Posterior cingulate gyrus (tissue), 11 donors: ENCODE measurements at regions not wholly inside any gene's neighbourhood (a gene's known extent, or its start where the extent isn't known, plus 50 kb on each side); places are given as distances from the start of the nearest gene placed in this dataset.

ENCODE experiments used
- DNase-seq, 10 donors: peaks; one replicate each; pipeline versions ENCODE4 v3.0.0 to v3.0.0-alpha.2; 2020 to 2021; ENCODE audit warnings: mixed read lengths in 3 of 10
- intact Hi-C: fragments of 100-400 bp; cut with DNase I; formaldehyde crosslinking; loops from one replicate; pipeline ENCODE4 v1.15.1; 2023

DNA sequence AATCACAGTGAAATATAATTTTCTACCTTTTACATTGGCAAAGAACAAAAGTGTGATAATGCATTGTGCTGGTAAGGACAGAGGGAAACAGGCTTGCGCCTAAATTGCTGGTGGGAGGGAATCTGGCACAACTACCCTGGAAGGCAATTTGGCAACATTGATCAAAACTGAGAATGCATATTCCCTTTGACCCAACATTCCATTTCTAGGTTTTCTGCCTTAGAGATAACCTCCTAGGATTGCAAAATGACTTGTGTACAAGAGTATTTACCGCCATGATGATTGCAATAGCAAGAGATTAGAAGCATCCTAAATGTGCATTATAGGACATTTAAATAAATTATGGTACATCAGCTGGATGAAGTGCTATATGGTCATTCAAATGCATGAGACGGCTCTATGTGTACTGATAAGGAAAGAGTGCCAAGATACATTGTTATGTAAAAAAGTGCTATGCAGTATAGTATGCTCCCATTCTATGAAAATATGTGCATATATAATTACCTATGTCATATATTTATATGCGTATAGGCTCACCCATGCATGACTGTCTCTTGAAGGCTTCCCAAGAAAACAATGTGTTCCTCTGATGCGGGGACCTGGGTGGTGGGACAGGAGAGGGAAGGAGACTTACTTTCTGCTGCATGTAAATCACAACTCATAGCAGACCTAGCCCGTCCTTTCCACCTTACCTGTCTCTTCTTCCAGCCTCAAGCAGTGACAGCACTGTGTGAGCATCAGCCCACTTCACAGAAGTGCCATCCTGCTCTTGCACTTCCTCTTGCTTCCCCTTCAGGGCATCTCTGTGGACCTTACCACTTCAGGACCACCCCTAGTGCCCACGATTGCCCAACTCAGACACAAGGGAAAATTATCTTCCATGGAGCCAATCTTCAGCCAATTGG, 249.9 kb upstream of the TLE3 start:
- intact Hi-C loops: no loop called here
- DNase-seq: no peak

DNA sequence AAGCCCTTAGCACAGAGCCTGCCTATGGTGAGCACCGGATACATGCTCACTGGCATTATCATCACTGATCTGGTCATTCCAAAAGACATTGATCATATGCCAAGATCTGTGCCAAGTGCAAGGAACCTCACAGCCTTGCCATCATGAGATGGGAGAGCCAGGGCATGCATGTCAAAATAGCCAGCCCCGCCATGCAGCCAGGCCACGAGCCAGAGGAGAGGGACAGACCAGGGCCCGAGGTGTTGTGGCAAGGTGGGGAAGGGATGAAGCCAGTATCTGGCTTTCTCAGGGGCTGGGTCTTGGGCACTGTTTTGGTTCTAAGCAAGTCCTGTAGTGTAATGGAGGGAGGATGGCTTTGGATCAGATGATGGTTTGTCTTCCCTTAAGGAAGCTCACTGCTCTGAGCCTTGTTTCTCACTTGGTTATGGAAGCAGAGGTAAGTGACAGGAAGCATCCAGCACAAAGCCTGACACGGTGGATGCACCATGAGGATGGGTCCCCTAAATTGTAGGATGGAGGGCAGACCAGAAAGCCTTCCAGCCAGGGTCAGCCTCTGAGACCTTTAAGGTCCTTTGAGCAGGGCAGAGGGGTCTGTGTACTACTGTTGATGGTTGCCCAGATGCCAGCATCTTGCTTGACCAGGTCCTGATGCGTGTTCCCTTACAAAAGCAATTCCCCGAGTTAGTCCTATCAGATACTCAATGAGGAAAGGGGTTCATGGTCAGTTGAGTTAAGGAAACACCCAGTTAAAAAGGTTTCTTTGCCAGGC, 247.7 kb upstream of the TLE3 start:
- no peak for DNase-seq
- intact Hi-C loops: no loop called here

DNA sequence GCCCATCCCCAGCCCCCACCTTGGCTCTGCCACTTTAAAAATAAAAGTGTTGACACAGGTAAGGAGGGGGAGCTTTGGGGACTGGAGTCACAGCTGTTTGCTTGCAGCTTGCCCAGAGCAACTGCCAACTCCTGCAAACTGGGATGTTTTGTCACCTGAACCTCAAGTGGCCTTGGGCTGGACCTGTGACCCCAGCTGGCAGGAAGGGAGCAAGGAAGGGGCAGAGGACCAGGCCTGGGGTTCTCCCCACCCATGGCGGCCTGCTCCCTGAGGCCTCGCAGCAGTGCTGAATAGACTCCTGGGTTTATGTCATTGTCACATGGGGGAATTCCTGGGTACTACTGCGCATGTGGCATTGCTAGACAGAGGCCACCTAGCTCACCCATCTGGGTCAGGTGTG, 246.9 kb upstream of the TLE3 start:
- intact Hi-C loops: no loop called here
- DNase-seq: no peak

DNA sequence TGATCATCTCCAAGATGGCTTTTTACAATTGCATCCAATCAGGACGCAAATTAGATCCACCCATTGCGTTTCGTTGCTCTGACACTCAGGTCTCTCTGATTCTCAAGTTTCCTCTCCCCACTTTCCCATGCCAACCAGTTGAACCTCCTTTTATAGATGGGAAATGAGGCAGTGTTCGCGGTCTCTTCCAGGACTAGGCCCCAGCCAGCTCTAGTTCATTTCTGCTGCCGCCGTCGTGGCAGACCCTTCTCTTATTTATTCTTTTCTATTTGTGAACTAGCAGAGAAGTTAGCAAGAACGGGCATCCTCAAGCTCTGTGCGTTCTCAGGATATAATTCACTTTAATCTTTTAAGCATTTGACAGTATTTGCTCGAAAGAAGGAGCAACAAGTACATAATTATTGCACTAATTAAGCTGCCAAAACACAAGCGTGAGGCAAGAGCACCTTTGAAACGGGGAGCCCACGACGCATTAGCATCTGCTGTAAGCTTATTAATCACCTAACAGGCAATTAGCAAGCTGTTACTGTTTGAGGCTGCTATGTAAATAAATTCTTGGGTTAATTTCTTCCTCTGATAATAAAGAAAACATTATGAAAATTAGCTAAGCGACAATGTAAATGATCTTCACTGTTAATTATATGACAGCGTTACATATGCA, 246.4 kb upstream of the TLE3 start:
- no peak for DNase-seq
- intact Hi-C loops: no loop called here

DNA sequence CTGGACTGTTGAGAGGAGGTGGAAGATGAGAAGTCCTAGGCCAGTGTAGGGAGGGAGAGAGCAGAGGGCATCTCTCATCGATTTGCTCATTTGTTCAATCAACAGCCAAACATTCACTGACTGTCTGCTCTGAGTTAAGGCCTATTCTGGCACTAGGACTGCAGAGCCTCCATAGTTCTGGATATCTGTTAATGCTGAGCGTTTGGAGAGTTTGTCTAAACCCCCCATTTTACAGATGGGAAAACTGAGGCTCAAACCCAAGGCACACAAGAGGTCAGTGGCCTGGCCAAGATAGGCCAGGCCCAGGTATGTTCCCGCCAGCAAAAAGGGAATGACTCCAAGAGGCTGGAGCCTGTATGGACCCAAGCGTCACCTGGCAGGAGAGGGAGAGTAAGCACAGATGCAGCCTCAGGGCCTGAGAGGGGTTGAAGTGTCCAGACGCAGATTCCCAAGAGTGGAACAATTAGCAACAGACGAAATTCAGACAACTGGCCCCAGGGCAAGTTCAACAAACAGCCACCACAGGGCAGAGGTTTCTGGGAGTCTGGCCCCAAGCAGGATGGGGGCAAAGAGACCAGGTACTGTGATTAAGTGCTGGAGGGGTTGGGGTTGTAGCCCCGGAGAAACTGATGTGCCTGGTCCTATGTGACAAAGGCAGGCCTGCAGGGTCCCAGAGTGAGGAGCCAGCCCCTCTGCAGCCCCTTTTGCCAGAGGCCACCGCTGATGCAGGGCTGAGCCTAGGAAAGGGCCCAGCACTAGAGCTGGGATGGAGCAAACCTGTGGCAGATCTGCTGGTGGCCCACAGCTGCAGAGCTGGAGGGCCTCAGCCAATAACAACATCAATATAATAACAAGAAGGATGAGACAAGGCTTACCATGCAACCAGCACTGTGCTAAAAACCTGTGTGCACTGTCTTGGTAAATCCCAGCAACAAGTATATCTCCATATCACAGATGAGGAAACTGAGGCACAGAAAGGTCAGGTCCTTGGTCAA, 245.1 kb upstream of the TLE3 start:
- DNase-seq: no peak
- intact Hi-C loops: no loop called here

DNA sequence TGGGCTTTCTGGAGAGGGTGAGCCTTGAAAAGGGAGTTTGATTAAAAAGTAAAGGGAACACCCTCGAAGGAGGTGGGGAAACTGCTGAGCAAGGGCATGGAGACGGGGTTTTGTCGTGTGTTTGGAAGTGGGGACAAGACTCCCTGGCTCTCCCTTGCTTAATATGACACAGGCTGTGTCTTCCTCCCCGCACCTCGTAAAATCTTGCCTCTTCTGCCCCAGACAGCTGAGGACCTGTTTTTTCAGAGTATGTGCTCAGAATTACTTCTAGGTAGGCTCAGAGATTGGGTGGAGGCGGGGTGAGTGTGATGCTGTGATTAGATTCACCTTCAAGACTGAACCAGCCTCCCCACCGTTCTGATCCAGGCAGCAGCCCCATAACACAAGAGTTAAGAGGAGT, 244.4 kb upstream of the TLE3 start:
- intact Hi-C loops: no loop called here
- no peak for DNase-seq

DNA sequence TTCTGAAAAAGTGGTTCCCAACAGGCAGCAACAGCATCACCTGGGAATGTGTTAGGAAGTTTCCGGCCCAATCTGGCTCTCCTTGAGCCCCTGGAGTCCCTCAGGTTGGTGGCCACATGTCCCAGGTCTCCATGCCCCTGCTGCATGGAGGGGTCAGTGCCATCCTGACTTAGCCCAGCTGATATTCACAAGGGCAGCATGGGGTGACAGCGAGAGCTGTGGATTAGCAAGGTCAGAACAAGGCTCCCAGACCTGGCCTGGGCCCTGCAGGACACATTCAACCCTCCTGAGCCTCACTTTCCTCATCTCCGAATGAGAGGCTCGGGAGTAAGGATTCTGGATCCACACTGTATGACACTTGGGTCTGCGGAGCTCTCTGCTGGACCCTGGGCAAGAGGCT, 243.8 kb upstream of the TLE3 start:
- intact Hi-C loops: no loop called here
- no peak for DNase-seq

DNA sequence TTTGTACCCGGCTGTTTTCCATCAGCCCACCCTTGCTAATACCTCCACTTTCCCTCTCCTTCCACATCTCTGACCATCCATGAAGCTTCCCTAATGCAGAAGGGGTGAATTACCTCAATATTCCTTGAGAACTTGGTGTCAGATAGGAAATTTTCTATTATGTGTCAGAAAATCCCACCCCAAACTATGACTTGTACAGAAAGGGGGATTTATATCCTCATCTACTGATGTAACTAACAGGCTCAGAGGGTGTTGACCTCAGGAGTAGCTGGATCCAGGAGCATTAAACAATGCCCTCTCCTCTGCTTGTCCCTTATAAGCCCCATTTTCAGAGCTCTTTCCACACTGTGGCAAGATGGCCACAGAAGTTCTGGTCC, 242.8 kb upstream of the TLE3 start:
- intact Hi-C loops: no loop called here

DNA sequence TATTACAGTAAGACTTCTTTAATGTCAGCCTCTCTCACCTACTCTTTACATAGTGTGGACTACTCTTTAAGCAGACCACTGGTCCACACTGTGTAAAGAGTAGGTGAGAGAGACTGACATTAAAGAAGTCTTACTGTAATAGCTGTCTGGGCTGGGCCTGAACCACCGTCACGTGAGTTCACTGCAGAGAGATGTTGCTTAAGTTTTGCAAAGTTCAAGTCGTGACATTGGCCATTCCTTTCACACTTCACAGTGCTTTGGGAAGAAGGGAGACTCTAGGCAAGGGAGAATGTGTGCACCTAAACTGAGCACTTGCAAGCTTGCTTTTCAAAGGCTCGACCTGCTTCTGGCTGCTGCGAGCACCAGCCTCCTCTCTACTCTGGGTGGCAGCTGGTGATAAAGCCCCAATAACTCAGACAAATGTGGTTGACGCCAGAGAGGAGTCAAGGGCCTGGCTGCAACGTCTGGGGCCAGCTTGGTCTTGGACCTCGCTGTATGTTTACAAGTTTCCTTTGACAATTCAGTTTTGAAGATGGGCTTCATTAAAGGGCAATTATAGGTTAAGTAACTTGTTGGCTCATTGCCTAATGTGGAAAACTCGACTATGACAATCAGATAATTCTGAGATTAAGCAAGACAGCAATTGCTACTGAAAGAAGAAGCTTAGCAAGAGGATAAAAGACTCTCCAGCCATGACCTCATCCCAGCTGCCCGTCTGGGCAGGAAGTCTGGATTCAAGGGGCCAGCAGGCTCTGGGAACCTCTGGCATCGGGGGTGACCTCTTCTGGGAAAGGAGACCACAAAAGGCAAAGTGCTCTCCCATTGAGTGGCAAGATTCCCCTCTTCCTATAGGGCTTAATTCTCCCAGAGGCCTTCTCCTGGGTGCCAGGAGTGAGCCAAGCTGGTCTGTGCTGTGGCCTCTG, 242.1 kb upstream of the TLE3 start:
- intact Hi-C loops: no loop called here
- peak in 1 of 10 donors; percentile 62 for DNase-seq

More for the DNA sequence above, 242.8 kb upstream of the TLE3 start:
- no peak for DNase-seq

DNA sequence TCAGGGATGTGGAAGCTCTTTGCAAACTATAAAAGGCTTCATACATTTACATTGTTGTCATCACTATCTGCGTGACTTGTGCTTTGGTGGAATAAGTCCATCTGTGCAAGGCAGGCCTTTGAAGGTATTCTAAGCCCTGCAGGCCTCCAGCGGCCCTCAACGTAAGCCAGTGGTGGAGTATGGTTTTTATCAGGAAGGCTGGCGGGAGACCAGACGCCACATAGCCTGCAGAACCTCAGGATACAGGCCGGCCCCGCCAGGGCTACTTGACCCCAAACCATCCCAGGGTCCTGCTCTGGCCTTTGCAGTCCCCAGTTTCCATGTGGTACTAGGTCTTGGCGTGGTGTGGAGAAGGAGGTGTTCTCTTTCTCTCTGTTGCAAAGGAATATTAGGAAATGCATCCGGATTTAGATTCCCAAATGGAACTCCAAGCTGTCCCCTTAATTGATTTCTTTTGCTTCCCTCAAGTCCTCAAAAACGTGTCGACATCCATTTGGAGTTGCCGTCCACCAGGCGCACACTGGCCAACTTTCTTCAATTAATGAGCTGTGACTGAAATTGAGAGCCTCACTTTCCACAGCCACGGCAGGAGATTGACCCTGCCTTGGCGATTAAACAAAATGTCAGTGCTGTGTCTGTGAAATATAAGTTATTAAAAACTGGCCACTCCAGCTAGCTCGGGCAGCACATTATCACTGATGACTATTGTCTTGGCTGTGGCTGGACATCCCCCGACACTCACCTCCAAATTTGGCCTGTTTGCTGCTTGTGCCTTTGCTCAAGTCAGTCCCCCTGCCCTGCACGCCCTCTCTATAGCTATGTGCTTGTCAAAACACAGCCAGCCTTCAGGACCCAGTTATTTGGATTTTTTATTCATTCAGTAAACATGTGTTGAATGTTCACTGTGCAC, 239.8 kb upstream of the TLE3 start:
- DNase-seq: peak in 1 of 10 donors; percentile 27
- intact Hi-C loops: no loop called here

DNA sequence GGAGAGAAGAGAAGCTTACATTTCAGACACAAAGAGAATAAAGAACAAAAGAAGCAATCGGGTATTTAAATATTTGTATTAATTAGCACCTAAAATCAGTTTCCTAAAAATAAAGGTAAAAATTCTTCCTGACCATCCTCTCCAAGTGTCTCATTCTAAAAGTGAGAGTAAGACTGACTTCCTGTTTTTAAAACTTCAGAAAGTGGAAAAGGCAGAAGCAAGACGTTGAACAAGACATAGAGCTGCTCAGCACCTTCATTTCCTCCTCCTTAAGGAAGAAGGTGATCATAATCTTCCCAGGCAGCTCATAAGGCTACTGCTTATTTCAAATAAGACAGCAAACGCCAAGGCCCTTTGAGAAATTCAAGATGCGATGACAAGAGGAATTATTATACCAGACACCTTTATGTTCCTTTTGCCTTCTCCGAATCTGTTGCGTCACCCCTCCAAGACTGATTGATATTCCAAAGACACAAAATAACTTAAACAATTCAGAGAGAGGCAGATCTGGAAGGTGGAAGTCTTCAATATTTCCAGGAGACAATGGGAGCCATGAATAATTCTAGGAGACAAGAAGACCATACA, 238.8 kb upstream of the TLE3 start:
- no peak for DNase-seq
- intact Hi-C loops: no loop called here

DNA sequence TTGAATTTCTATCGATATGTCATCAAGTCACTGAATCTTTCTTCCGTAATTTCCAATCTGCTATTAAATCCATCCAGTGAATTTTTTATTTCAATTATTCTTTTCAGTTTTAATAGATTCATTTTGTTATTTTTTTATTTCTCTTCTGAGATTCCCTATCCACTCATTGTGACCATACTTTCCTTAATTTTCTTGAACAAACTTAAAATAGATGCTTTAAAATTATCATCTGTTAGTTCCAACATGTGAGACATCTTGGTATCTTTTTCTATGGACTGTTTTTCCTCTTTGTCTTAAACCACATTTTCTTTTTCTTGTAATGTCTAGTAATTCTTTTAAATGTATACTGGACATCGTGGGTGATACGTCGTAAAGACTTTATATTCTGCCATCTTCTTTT, 236.6 kb upstream of the TLE3 start:
- intact Hi-C loops: no loop called here
- no peak for DNase-seq

DNA sequence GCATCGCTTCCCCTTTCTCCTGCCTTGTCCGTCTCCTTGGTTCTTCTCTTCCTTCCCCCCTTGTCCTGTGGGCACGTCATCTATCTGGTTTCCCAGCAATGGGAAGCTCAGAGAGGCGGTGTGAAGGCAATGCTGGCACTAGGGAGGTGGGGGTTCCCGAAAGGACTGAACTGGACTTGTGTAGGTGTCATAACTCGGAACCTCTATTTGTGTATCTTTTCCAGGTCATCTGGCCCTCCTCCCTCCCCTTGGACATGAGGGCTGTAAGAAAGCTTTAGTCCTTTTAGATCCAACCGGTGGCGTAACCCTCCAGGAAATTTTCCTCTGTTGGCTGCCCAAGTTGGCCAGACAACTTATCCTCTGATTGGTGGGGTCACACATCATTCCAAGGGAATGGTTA, 231.5 kb upstream of the TLE3 start:
- no peak for DNase-seq
- intact Hi-C loops: no loop called here

DNA sequence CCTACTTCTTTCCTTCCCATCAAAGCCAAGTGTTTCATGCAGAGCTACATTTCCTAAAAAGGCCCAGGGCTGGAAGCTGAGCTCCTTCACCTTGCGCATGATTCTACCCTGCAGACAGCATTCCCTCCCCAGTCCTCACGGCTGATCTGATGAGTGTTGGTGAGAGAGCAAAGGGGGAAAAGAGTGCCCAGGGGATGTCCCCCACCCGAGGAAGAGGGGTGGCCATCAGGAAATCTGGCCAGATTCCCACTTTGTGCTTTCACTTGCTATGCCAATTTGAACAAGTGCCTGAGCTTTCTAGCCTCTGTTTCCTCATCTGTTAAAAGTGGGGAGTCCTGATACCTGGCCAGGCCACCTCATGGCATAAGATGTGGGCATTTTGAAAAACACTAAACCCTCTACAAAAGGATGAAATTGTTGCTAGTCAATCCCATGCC, 231.0 kb upstream of the TLE3 start:
- DNase-seq: no peak
- intact Hi-C loops: no loop called here

DNA sequence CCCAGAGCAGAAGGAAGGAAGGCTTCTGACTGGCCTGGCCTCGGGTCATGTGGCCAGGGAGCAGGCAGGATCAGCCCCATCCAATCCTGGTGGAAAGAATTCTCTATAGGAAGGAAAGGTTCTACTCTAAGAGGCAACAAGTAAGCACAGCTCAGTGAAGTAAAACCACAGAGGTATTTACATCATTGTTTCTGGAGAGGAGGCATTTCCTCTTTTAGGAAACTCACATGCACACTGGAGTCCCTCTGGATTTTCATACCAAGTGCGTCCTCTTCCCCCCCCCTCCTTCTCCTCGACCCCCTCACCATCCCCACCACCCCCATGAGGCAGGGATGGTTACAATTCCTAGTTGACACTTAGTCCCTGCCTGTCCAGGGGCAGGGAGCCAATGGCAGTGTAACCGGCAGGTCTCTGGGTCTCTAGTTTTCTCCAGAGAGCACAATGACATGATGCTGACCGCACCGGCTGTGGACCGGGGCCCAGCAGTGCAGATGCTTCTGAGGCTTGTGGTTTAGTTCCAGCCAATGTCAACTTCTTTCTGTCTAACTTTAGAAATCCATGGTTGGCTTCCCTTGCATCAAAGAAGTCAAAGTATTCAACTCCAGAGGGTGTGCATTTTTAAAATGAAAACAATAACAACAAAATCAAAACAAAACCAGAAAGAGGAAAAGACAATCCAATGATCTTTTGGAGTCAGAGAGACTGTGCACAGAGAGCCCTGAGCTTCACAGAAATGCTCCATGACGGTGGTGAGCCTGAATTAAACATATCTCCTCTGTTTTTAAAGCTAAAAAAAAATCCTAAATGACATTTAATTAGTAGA, 230.3 kb upstream of the TLE3 start:
- intact Hi-C loops: no loop called here

DNA sequence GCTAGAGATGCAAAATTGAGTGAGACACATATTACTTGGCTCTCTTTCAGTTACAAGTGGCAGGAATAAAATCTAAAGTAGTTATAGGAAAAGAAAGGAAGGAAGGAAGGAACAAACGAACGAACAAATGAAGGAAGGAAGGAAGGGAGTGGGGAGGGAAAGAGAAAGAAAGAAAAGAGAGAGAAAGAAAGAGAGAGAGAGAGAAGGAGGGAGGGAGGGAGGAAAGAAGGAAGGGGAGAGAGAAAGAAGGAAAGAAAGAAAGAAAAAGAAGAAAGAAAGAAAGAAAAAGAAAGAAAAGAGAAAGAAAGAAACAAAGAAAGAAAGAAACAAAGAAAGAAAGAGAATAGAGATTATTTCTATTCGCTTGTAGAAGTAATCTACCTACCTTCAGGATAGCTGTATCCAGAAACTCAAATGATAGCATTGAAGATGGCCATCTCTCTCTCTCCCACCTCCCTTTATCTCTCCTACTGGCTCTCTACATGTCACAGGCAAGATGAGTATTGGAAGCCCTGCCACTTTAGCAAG, 229.7 kb upstream of the TLE3 start:
- intact Hi-C loops: no loop called here
- no peak for DNase-seq

More for the DNA sequence above, 230.3 kb upstream of the TLE3 start:
- DNase-seq: peak in 1 of 10 donors; percentile 22
